Suppressor macrophage (primary cell): ENCODE measurements at regions not wholly inside any gene's neighbourhood (a gene's known extent, or its start where the extent isn't known, plus 50 kb on each side); places are given as distances from the start of the nearest gene placed in this dataset.

Source experiments
- DNase-seq, 4 experiments: peaks; one replicate each; pipeline ENCODE4 v3.0.0-alpha.2; 2020 to 2022

GRCh38 chr3:148319161-148319915 lies 378.4 kb upstream of the AGTR1 start:
- peak; percentile 46 to 90 (median 68) for DNase-seq

GRCh38 chr3:148319960-148320359 lies 377.7 kb upstream of the AGTR1 start:
- DNase-seq: peak in 1 of 4 experiments; percentile 12

GRCh38 chr3:148329481-148330235 lies 368.0 kb upstream of the AGTR1 start:
- DNase-seq: no peak

GRCh38 chr3:148330542-148330941 lies 367.2 kb upstream of the AGTR1 start:
- no peak for DNase-seq

GRCh38 chr3:148331081-148331846 lies 366.4 kb upstream of the AGTR1 start:
- no peak for DNase-seq

- DNase-seq: no peak
Measured at GRCh38 chr3:148332509-148332908, 365.2 kb upstream of the AGTR1 start.

- DNase-seq: no peak
Measured at GRCh38 chr3:148333091-148333490, 364.6 kb upstream of the AGTR1 start.

- no peak for DNase-seq
Measured at GRCh38 chr3:148335612-148336011, 362.1 kb upstream of the AGTR1 start.

- no peak for DNase-seq
Measured at GRCh38 chr3:148343416-148343815, 354.3 kb upstream of the AGTR1 start.

- no peak for DNase-seq
Measured at GRCh38 chr3:148344521-148344920, 353.2 kb upstream of the AGTR1 start.

GRCh38 chr3:148360051-148360450 lies 337.7 kb upstream of the AGTR1 start:
- DNase-seq: no peak

GRCh38 chr3:148366743-148367410 lies 330.8 kb upstream of the AGTR1 start:
- peak in 3 of 4 experiments; percentile 20 to 47 (median 39) for DNase-seq

GRCh38 chr3:148367756-148368155 lies 329.9 kb upstream of the AGTR1 start:
- no peak for DNase-seq

- DNase-seq: no peak
Measured at GRCh38 chr3:148369381-148369780, 328.3 kb upstream of the AGTR1 start.

- DNase-seq: no peak
Measured at GRCh38 chr3:148372206-148372875, 325.4 kb upstream of the AGTR1 start.

GRCh38 chr3:148373961-148374360 lies 323.7 kb upstream of the AGTR1 start:
- DNase-seq: no peak

- DNase-seq: peak; percentile 5 to 26 (median 14)
Measured at GRCh38 chr3:148379763-148380382, 317.8 kb upstream of the AGTR1 start.

GRCh38 chr3:148381051-148381450 lies 316.7 kb upstream of the AGTR1 start:
- DNase-seq: no peak

- no peak for DNase-seq
Measured at GRCh38 chr3:148389916-148390315, 307.8 kb upstream of the AGTR1 start.

GRCh38 chr3:148395821-148396220 lies 301.9 kb upstream of the AGTR1 start:
- DNase-seq: no peak

GRCh38 chr3:148400754-148401153 lies 296.9 kb upstream of the AGTR1 start:
- DNase-seq: no peak

- no peak for DNase-seq
Measured at GRCh38 chr3:148408667-148409066, 289.0 kb upstream of the AGTR1 start.
